ENCODE measurements at regions not wholly inside any gene's neighbourhood (a gene's known extent, or its start where the extent isn't known, plus 50 kb on each side); places are given as distances from the start of the nearest gene placed in this dataset.

DNA sequence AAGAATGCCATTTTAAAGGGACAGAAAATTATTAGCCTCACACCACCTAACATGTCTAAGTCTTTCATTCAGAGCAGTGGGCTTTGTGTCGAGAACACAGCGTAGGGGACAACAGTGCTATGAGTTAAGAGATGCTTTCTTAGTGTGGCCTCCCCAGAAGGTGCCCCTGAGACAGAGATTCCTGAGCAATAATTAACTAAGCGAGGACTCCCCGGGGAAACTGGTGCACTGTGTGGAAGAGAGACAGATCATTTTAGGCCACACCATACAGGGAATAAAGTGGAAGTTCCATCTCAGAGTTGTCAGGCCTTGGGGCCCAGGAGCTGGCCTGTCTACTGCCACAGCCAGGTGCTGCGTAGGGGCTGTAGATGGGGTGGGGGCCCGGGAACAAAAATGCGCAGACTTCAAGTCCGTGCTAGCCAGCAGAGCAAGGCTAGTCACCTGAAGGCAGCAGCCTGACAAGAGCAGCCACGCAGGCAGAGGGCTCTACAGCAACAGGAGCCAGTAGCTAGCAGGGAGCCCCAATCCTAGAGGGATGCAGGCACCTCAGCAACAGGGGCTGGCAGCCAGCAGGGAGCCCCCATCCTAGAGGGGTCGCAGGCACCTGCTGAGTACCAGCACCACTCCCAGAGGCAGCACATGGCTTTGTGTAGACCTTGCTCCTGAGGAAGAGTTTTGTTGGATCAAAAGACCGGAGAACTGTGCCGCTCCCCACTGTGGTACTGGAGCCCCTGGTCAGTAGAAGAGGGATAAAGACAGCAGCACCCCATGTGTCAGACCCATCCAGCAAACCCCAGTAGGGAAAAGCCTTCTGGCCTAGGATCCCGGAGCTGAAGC is 63.0 kb upstream of the NXT1 start:
- ATAC-seq = no peak
- intact Hi-C loops (cut with DNase I) = no loop called here
- H3K4me1 ChIP-seq = no peaks in the 10 kb centered on the region

GRCh38 chr20:23286346-23286745 is 64.2 kb upstream of the NXT1 start:
- intact Hi-C loops (cut with DNase I) = no loop called here
- Histone ChIP-seq H3K9me3 (peaks cover 0 to 5% (median 0%) of the 10 kb centered on the region in 3 donors), H3K27ac (no peak overlapping the region), H3K4me1 (no peaks in the 10 kb centered on the region), H3K4me3 (no peak overlapping the region), H3K27me3 (no peaks in the 10 kb centered on the region), H3K36me3 (replicated peaks in 1 of 2; ENCODE audit: insufficient read depth in 1 of 2, low read depth in 2 of 2) (no peaks in the 10 kb centered on the region)
- ATAC-seq (no peak), DNase-seq (no peak)
- TF ChIP-seq POLR2A (IDR thresholded peaks at IDR 0.05) = no peak
- TF ChIP-seq, protein P1, sequence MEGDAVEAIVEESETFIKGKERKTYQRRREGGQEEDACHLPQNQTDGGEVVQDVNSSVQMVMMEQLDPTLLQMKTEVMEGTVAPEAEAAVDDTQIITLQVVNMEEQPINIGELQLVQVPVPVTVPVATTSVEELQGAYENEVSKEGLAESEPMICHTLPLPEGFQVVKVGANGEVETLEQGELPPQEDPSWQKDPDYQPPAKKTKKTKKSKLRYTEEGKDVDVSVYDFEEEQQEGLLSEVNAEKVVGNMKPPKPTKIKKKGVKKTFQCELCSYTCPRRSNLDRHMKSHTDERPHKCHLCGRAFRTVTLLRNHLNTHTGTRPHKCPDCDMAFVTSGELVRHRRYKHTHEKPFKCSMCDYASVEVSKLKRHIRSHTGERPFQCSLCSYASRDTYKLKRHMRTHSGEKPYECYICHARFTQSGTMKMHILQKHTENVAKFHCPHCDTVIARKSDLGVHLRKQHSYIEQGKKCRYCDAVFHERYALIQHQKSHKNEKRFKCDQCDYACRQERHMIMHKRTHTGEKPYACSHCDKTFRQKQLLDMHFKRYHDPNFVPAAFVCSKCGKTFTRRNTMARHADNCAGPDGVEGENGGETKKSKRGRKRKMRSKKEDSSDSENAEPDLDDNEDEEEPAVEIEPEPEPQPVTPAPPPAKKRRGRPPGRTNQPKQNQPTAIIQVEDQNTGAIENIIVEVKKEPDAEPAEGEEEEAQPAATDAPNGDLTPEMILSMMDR (IDR thresholded peaks at IDR 0.05) = no peak
- WGBS, 2 donors = 71 to 83% methylated on average over 8 of the region's 8 CpGs

More for the DNA sequence above, 63.0 kb upstream of the NXT1 start:
- Histone ChIP-seq H3K36me3 (replicated peaks in 1 of 2; ENCODE audit: insufficient read depth in 1 of 2, low read depth in 2 of 2) (no peaks in the 10 kb centered on the region), H3K4me3 (no peak overlapping the region), H3K27ac (no peak overlapping the region), H3K27me3 (no peaks in the 10 kb centered on the region), H3K9me3 (peaks cover 0 to 5% (median 0%) of the 10 kb centered on the region in 3 donors)
- DNase-seq = no peak
- TF ChIP-seq, protein P1 (IDR thresholded peaks at IDR 0.05) = no peak
- no peak for TF ChIP-seq POLR2A (IDR thresholded peaks at IDR 0.05)
- WGBS, 2 donors = 42 to 58% methylated on average over 11 to 13 of the region's 13 CpGs

GRCh38 chr20:23285536-23285935 is 65.1 kb upstream of the NXT1 start:
- TF ChIP-seq, protein P1 (IDR thresholded peaks at IDR 0.05) = no peak
- no peak for TF ChIP-seq POLR2A (IDR thresholded peaks at IDR 0.05)
- no peak overlapping the region for H3K4me3 ChIP-seq
- ATAC-seq (no peak), DNase-seq (no peak)
- H3K27me3 ChIP-seq = no peaks in the 10 kb centered on the region
- H3K36me3 ChIP-seq (replicated peaks in 1 of 2; ENCODE audit: insufficient read depth in 1 of 2, low read depth in 2 of 2) = no peaks in the 10 kb centered on the region
- no peaks in the 10 kb centered on the region for H3K4me1 ChIP-seq
- WGBS, 2 donors = 60 to 73% methylated on average over 2 of the region's 2 CpGs
- intact Hi-C loops (cut with DNase I) = no loop called here
- H3K9me3 ChIP-seq = peaks cover 0 to 5% (median 0%) of the 10 kb centered on the region in 3 donors
- no peak overlapping the region for H3K27ac ChIP-seq

DNA sequence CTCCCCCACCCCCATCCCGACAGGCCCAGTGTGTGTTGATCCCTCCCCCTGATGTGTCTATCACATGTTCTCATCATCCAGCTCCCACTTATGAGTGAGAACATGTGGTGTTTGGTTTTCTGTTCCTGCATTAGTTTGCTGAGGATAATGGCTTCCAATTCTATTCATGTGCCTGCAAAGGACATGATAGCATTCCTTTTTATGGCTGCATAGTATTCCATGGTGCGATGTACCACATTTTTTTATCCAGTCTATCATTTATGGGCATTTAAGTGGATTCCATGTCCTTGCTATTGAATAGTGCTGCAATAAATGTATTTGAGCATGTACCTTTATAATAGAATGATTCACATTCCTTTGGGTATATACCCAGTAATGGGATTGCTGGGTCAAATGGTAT is 66.6 kb upstream of the NXT1 start:
- ATAC-seq (no peak), DNase-seq (no peak)
- Histone ChIP-seq H3K4me1 (no peaks in the 10 kb centered on the region), H3K4me3 (no peak overlapping the region), H3K27me3 (no peaks in the 10 kb centered on the region), H3K9me3 (peaks cover 0 to 5% (median 0%) of the 10 kb centered on the region in 3 donors), H3K27ac (no peak overlapping the region), H3K36me3 (replicated peaks in 1 of 2; ENCODE audit: insufficient read depth in 1 of 2, low read depth in 2 of 2) (no peaks in the 10 kb centered on the region)
- no peak for TF ChIP-seq POLR2A (IDR thresholded peaks at IDR 0.05)
- TF ChIP-seq, protein P1 (IDR thresholded peaks at IDR 0.05) = no peak
- intact Hi-C loops (cut with DNase I) = no loop called here
- 85 to 88% methylated on average over 2 of the region's 2 CpGs for WGBS, 2 donors
